ENCODE measurements at regions not wholly inside any gene's neighbourhood (a gene's known extent, or its start where the extent isn't known, plus 50 kb on each side); places are given as distances from the start of the nearest gene placed in this dataset.

DNA sequence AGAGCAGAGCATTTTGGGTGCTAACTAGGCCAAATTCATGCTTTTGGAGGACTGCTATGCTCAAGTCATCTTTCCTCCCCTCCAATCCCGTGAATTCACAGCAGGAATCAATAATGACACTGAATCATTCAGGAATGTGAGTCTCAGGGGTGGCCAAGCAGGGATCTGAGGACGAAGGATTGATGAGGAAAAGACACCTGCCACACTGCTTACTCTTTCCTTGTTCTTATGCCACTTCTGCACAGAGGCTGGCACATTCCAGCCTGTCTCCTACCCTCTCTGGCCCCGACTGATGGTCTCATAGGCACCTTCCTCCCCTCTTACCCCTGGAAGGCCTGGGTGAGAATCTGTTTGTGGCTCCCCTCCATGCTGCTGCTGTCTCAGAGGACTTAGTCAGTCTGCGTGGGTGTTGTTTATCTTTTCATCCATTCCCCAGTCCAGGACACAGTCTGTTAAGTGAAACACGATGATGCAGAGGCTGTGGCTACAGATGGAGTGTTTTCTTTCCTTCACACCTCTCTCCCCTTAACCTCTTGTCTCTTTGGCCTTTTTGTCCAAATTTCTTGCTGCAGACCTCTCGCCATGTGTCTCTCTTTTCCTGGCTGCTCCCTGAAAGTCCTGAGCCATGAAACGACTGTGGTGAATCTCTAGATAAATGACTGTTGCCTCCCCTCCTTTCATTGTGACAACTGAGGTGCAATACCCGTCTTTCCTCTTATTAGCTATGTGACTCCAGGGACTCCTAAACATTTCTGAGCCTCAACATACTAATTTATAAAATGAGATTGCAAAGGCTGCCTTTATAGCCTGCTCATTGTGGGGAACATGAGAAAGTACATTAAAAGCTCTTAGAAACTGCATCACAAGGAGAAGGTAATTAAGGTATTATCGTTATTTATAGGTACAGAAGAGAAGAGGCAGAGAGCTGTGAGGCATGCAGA, 86.9 kb downstream of the RDH14 start:
- DNase-seq (ENCODE audit: low spot score): no peak
- intact Hi-C loops (cut with DNase I): no loop called here

DNA sequence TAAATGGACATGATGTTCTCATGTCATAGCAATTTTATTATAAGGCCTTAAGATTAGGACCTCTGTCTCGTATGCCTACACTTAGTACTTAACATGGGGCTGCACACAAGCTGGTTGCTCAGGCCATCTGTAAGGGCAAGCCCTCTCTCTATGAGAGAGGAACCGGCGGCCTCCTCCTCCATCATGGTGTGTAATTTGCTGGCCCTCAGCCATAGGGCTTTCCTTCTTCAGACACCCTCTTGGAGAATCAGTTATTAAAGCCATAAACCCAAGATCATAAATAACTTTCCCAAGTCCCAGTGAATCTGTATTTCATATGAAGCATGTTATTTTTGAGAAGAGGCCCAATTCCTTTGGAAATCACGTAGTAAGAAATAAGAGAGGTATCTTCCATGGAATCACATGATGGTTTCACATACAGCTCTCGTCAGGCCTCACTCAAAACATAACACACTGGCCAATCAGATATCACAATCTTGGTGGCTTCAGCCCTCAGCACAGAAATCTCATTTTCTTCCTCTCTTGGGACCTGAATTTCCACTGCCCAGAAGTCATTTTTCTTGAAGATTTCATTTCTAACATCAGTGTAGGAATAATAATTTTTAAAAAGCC, 92.6 kb downstream of the RDH14 start:
- intact Hi-C loops (cut with DNase I): no loop called here
- DNase-seq (ENCODE audit: low spot score): no peak

DNA sequence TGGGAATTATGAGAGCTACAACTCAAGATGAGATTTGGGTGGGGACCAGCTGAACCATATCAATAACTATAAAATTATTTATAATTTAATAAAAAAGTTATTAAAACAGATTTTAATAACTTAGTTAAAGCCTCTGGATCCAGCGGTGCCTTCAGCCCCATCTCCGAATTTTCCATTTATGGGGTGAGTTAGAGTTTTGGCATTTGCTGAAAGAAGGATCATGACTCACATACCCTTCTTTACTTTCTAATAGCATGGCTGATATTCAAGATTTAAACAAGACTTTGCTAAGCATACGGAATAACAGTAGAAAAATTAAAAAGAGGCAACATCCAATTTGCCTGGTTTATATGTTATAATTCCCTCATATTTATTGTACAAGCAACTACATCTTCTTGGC, 94.5 kb downstream of the RDH14 start:
- DNase-seq (ENCODE audit: low spot score): no peak
- intact Hi-C loops (cut with DNase I): no loop called here

DNA sequence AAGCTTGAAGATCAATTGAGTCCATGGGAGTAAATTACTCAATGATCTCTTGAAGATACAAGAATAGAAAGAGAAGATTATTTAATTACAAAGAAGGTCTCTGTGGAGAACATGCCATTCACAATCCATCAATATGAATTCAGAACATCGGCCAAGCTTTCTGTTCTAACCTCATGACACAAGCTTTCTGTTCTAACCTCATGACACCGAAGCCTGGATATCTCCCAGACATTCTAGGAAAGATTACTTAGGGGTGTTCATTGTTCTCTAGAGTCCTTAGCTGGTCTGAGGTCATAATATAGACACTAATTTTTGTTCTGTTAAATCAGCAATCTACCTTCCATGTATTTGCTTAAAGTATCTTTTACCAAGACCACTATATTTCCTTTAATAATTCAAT, 95.5 kb downstream of the RDH14 start:
- DNase-seq (ENCODE audit: low spot score): no peak
- intact Hi-C loops (cut with DNase I): no loop called here

DNA sequence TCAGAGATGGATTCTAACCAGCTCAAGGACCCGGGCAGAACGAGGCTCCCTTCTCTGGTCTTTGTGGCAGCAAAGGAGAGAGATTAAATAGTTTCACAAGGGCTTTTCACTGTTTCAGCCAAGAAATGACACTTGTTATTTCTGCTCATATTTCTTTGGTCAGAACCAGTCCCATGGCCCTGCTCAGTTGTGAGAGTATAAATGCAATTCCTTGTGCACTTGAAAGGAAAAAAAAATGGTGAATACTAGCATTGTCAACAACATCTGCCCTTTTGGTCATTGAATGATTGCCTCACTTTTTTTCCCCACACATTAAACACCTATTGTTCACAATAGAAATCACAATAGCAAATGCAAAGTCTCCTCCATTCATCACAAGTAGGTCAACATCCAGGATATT, 104.4 kb downstream of the RDH14 start:
- intact Hi-C loops (cut with DNase I): no loop called here
- DNase-seq (ENCODE audit: low spot score): no peak

DNA sequence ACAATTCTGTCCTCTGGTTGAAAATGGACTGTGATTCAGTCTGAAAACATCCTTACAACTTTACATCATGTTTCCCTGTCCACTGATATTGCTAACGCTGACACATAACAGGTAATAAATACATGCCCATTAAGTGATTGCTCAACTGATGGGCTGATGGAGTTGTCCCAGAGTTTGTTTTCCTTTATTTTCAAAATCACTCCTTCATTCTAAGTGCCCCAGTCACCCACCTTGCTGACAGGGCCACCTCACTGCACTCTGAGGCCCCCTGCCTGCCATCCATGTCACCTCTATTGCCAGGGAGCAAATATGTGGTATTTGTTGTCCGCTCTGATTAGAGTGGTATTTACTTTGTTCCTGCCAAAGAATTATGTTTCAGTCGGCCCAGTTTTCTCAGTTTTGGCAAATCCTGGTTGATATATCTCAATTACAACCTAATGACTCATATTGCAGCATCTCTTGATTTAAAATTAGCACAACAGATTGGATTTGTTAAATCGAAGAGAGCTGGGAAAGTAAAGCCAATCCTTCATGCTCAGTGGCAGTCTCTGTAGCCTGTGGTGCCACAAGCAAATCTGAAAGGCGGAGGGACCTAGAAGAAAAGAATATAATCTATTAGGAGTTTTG, 105.1 kb downstream of the RDH14 start:
- intact Hi-C loops (cut with DNase I): no loop called here
- DNase-seq (ENCODE audit: low spot score): no peak

DNA sequence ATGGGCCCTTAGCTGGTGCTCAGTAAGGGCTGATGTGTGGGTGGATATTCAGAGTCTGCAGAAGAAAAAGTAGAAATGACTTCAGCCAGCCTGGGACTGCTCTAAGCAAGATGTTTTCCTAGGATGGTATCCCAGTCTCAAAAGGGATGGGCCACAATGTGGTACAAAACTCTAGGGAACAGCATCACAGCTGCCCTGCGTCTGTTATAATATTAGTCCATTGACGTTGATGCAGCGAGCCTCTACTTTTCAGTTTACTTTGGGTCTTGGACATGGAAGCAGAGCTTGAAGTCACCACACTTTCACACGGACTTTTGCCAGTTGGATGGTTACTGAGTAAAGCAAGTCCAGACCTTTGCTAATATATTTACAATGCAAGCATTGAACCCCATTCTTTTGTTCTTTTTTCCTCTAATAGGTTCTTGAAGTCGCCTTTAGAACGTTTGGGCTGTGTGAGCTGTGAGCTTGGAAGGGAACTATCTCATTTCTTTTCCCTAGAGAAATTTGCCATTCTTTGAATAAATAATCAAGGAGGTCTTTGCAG, 105.7 kb downstream of the RDH14 start:
- DNase-seq (ENCODE audit: low spot score): no peak
- intact Hi-C loops (cut with DNase I): no loop called here

DNA sequence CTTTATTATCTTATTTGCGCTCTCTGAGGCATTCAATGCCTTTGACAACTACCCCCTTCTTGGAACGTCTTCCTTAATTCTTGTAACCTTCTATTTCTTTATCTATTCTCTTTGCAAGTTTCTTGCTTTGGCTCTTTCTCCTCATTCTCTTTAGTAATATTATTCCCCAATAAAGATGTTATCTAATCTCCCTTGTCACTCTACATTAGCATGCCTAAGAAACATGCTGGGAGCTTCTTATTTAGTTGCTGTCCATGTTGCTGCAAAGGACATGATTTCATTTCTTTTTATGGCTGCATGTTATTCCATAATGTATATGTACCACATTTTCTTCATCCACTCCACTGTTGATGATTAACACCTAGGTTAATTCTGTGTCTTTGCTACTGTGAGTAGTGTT, 113.7 kb downstream of the RDH14 start:
- no peak for DNase-seq (ENCODE audit: low spot score)
- intact Hi-C loops (cut with DNase I): no loop called here

DNA sequence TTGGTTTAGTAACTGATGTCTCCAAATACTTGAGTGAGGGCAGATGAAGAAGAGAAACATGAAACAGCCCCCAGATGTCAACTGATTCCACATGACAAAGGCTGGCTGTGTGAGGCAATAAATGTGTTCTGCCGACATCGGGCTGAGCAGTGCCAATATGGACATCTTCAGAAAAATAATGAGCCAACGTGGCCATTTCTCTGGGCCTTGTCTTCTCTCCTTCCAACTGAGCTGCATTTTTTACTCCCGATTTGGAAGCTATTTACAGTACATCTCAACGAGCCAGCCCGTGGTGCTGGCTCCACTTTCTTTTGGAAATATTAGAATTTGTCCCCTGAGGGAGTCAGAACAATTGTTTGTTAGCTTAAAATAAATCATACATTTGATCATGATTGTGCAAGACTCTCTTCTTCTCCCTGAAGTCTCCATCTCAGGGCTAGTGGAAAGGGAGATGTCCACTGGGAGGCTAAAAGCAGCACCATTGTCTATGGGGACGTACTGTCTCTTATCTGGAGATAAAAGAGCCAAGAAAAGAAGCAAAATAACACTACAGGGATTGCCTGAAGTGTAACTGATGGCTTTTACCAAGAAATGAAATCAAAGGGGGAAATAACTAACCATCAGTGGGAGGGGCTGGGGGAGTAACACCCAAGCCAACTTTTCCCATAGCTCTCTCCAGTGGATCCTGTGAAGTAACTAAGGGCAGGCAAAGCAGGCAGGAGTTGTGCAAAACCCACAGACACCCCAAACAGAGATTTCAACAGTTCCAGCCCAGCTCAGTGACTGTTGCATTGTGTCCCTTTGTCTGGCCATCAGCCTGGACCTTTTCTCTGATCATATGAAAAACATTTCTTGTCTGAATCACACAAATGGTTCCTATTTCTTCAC, 114.8 kb downstream of the RDH14 start:
- intact Hi-C loops (cut with DNase I): no loop called here
- DNase-seq (ENCODE audit: low spot score): no peak

DNA sequence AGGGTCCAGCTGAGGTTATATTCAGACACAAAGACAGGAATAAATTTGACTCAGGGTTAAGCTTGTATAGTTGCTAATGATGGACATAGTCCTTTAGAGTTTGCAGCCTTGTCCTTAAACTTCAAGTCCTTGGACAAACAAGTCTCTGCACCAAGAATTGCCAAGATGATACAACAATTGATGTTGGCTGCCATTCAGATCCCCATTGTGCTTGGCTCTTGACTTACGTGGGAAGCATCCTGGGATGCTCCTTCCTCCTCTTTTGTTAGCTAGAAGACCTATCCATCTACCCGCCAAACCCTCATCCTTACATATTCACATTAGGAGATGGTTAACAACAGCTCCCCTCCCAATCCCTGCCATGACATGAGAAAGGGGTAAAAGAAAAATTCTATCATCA, 115.6 kb downstream of the RDH14 start:
- intact Hi-C loops (cut with DNase I): no loop called here
- no peak for DNase-seq (ENCODE audit: low spot score)

DNA sequence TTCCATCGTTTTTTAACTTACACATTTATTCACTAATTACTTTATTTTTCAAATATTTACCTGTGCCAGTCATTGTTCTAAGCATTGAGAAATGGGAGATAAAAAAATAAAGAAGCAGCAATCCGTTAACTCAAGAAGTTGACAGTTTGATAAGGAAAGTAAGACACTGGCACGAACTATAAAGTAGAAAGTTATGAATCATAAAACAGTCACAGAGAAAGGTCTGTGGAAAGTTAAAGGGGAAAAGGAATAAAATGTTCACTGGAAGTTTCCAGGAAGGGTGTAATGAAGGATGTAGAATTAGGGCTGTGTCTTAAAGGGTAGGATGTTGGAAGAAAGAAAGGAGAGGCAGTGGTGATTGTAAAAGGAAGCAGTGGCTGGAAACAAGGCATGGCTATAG, 118.9 kb downstream of the RDH14 start:
- intact Hi-C loops (cut with DNase I): no loop called here
- DNase-seq (ENCODE audit: low spot score): no peak

DNA sequence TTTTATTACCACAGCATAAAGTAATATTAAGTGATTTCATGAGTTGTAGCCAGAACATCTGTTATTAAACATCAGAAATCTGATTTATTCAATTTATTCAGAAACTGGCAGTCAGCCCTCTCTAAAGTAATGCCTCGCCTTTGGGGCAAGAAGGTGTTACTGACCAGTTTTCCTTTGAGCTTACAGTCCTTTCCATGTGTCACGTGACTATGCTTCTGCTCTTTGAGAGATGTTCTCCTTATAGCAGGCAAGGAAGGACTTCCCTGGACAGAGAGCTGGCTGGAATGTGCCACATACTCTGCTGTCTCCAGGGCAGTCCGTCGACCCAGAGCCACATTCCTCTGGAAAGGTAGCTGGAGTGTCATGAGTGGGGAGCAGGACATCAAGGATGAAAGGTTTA, 119.7 kb downstream of the RDH14 start:
- intact Hi-C loops (cut with DNase I): no loop called here
- no peak for DNase-seq (ENCODE audit: low spot score)

DNA sequence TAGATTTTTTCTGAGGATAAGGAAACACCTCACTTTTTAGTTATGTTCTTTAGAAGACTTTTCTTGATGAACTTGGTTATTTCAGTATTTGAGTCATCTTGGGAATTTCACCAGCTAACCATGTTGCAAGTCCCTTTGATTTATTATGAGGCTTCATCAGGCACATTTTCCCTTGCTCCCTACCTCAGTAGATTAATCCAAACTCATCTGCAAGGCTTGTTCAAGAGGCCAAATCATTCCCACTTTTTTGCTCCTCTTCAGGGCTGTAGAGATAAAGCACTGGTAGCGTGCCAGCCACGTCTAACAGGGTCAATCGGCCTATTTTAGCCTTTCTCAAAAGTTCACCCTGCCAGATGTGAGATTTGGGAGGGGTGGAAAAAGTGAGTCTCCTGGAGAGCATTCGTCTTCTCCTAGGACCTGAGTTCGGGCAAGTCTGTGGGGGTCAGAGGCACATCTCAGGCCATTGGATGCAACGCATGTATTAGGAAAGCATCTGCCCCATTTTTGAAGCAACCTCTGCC, 120.3 kb downstream of the RDH14 start:
- no peak for DNase-seq (ENCODE audit: low spot score)
- intact Hi-C loops (cut with DNase I): no loop called here

DNA sequence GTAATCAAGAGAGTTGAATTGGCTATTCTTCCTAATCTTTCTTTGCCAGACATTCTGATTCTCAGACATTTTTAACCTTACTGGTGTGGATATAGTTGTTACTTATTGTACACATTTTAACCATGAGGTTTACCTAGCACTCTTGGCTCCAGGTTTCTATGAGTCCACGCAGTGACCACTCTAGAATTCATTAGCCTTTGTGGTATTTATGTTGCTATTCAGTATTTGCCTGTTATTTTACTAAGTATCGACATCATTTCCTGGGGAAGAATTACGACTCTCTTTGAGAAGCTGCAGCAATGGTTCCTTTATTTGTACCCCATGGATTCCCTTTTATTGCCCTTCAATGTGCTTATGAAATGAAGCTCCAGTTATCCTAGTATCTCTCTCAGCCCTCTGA, 120.7 kb downstream of the RDH14 start:
- DNase-seq (ENCODE audit: low spot score): no peak
- intact Hi-C loops (cut with DNase I): loop anchor here (5.0 kb wide), 4 partner anchors 78 to 1423 kb away; no protein-coding TSS in a partner anchor

DNA sequence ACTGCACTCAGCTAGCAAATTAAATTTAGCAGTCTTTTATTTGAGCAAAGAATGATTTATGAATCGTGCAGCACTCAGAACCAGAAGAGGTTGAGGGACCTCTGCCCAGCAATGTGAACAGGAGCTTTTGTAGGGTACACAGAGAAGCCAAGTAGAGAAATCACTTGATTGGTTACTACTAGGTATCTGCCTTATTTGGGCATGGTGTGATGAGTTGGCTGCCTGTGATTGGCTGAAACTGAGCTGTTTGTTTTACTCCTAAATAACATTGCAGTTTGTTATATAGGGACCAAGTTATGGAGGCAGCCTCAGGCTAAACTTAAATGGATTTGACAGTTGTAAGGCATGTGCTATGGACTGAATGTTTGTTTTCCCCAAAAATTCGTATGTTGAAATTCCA, 122.5 kb downstream of the RDH14 start:
- DNase-seq (ENCODE audit: low spot score): no peak
- intact Hi-C loops (cut with DNase I): loop anchor here (5.0 kb wide), 4 partner anchors 79 to 1424 kb away; no protein-coding TSS in a partner anchor

DNA sequence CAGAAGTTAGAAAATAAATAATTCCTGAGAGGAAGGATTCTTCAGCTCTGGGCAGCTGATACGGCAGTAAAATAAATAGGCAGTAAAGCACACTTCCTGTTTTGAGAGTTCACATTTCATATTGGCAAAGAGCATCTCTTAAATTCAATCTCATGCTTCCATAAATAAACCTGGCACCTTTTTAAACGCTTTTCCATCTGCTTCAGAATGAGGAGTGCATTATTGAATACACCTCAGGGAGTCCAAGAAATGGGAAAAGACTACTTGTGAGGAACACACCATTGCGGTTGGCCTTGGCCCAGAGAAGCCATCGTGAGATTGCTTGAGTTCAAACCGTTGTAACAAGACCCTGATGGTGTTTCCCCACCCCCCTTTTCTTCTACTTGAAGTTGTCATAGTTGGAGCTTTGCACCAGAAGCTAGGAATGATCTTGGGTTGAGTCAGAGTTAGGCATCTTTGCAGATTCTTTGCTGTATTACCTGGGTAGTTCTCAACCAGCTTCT, 123.9 kb downstream of the RDH14 start:
- DNase-seq (ENCODE audit: low spot score): no peak
- intact Hi-C loops (cut with DNase I): loop anchor here (5.0 kb wide), 4 partner anchors 81 to 1426 kb away; no protein-coding TSS in a partner anchor

DNA sequence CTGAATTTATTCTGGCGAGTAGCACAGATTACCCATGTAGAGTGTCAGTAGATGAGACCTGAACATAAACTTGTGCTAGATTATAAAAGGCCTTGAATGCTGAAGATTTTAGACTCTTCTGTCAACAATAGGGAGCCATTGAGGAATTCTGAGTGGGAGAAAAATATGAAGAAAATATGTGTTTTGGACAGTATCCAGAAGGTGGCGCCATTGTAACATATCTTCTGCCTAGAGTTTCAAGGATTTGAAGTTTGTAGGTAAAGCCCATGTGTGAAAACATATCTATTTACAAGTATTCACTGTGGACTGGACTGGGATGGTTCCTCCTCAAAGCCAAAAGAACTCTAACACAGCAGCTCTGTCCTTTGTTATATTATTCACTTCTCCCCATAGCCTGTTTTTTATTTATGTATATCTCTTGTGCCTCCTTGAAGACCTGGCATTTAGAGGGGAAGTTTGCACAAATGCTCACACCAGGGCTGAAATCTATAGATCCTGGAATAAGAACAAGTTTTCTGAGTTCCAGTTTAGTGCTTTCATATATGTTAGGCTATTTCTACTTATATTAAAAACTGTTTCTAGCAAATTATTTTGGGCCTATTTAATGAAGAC, 124.9 kb downstream of the RDH14 start:
- intact Hi-C loops (cut with DNase I): loop anchor here (5.0 kb wide), 4 partner anchors 82 to 1427 kb away; no protein-coding TSS in a partner anchor

DNA sequence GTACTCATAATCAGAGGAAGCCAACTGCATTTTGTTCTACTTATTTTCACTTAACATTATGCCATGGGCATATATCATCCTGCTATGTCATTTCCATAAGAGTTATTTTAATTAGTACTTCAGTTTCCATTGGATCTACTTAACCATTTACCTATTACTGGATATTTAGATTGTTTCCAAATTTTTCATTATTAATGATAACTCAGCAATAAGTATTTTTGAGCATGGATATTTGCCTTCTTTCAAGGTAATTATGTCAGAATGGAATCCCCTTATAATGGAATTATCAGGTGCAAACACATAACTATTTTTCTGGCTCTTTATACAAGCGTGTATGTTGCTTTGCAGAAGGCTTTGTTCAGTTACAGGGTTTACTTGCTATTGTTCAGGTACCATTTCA, 126.6 kb downstream of the RDH14 start:
- DNase-seq (ENCODE audit: low spot score): no peak
- intact Hi-C loops (cut with DNase I): no loop called here

More for the DNA sequence above, 124.9 kb downstream of the RDH14 start:
- DNase-seq (ENCODE audit: low spot score): no peak
